NT2/D1 (cell line): ENCODE measurements at regions not wholly inside any gene's neighbourhood (a gene's known extent, or its start where the extent isn't known, plus 50 kb on each side); places are given as distances from the start of the nearest gene placed in this dataset.

Experiments
- SUZ12 ChIP-seq: IDR thresholded peaks from 2 replicates; pipeline ENCODE4 v1.6.1; 2011; ENCODE audit not compliant: insufficient read length, insufficient read depth; ENCODE audit errors: extremely low read depth
- YY1 ChIP-seq: IDR thresholded peaks from 2 replicates; pipeline ENCODE4 v1.6.1; 2011; ENCODE audit not compliant: insufficient read length, insufficient read depth
- ZNF274 ChIP-seq: IDR thresholded peaks from 2 replicates; pipeline ENCODE4 v1.6.1; 2011; ENCODE audit warnings: mild to moderate bottlenecking, low read depth, low read length

DNA sequence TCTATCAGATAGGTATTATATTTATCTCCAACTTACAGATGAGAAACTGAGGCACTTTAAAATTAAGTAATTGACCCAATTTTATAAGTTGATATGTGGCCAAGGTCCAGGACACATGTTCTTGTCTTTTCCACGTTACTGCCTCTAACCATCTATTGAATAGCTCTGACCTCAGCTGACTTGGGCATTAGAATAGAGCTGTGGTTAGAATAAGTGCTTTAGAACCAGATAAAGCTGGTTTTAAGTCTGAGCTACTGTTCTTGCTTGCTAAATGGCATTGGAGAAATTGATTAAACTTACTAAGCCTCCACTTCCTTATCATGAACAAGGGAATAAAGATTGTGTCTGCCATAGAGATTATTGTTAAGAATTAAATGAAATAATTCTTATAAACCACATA is 147.8 kb upstream of the DTNBP1 start:
- no peak for TF ChIP-seq YY1
- no peak for TF ChIP-seq ZNF274
- no peak for TF ChIP-seq SUZ12
